WI38 (cell line): ENCODE measurements at regions not wholly inside any gene's neighbourhood (a gene's known extent, or its start where the extent isn't known, plus 50 kb on each side); places are given as distances from the start of the nearest gene placed in this dataset.

Experiments used
- H3K4me3 ChIP-seq: 2 replicates; pipeline ENCODE4 v1.5.1; 2011; ENCODE audit warnings: low read depth, mild to moderate bottlenecking, control low read depth, low read length
- TF ChIP-seq, protein P1 (sequence below): IDR thresholded peaks from 2 replicates; pipeline ENCODE4 v1.5.1; 2012; ENCODE audit warnings: low read depth, mild to moderate bottlenecking, control low read depth, low read length

DNA sequence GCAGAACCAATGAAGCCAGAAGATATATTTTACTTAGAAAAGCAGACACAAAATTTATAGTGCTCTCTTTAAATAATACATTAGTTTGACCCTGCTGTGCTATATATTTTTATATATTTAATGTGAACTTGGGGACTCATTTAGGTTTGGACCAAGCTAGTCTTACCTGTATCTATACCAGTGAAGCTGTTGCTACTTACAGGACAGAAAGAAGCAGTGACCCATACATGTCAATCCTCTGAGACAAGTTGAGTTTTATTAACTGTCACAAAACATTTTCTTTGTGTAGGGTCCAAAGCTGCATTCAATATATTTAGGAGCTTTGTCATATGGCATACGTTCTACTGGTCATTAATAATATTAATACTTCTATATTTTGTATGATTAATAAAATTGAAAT, 327.7 kb upstream of the NUDT12 start:
- TF ChIP-seq, protein P1, sequence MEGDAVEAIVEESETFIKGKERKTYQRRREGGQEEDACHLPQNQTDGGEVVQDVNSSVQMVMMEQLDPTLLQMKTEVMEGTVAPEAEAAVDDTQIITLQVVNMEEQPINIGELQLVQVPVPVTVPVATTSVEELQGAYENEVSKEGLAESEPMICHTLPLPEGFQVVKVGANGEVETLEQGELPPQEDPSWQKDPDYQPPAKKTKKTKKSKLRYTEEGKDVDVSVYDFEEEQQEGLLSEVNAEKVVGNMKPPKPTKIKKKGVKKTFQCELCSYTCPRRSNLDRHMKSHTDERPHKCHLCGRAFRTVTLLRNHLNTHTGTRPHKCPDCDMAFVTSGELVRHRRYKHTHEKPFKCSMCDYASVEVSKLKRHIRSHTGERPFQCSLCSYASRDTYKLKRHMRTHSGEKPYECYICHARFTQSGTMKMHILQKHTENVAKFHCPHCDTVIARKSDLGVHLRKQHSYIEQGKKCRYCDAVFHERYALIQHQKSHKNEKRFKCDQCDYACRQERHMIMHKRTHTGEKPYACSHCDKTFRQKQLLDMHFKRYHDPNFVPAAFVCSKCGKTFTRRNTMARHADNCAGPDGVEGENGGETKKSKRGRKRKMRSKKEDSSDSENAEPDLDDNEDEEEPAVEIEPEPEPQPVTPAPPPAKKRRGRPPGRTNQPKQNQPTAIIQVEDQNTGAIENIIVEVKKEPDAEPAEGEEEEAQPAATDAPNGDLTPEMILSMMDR = no peak
- H3K4me3 ChIP-seq = no peak overlapping the region

GRCh38 chr5:103889500-103890209, 327.1 kb upstream of the NUDT12 start:
- TF ChIP-seq, protein P1 = no peak
- no peak overlapping the region for H3K4me3 ChIP-seq

- TF ChIP-seq, protein P1 = no peak
- H3K4me3 ChIP-seq = no peak overlapping the region
These were observed 324.2 kb upstream of the NUDT12 start for GRCh38 chr5:103886826-103887225.

GRCh38 chr5:103883143-103883542, 320.6 kb upstream of the NUDT12 start:
- TF ChIP-seq, protein P1 = no peak
- H3K4me3 ChIP-seq = no peak overlapping the region

GRCh38 chr5:103881560-103881959, 319.0 kb upstream of the NUDT12 start:
- no peak overlapping the region for H3K4me3 ChIP-seq
- TF ChIP-seq, protein P1 = no peak

DNA sequence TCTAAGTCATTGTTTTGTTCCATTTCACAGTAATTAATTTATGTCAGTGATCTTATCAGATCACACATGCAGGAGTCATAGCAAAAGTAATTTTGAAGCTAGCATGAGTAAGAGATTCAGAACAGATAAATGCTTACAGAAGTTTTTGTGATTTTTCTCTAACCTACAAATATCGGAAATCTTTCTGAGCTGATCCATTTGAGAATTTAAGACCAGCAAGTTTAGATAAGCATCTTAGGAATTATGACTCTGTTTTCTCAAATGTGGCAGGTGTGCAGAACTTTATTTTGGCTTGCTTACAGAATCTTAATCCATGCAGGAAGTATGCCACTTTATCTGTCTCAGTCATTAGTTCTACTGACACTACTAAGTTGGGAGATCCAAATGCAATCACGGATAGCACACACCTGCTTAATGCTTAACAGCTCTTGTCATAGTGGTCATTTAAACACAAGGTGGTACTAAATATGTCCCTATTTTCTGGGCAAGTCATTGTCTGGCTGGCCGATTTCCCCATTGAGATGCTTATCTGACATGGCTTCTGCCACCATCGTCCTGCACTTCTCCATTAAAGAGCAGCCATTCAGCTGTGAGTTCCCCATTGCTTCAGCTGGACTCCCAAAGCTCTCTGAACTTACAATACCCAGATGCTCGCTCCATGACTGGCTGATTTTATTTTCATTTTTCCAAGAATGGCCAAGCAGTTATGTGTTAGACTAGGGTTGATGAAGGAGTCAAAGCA, 305.4 kb upstream of the NUDT12 start:
- TF ChIP-seq, protein P1 = no peak
- H3K4me3 ChIP-seq = no peak overlapping the region

DNA sequence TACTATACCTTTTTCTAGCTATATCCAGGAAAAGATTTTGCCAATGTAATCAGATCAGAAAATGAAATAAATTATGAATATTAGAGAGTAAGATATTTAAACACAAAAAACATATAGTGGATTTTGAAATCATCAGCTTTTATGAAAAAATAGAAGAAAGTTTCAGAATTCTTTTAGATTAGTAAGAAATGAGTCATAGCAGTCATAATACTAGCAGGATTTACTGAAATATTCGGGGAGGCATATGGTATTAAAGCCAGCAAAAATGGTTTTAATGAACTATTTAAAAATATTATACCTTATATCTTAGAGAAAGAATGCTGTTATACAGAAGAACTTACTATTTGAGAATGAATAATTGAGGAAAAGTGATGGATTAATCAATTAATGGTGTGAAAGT, 303.6 kb upstream of the NUDT12 start:
- TF ChIP-seq, protein P1 = no peak
- H3K4me3 ChIP-seq = no peak overlapping the region
